Endothelial cell of umbilical vein (primary cell): ENCODE measurements at regions not wholly inside any gene's neighbourhood (a gene's known extent, or its start where the extent isn't known, plus 50 kb on each side); places are given as distances from the start of the nearest gene placed in this dataset.

Source experiments
- BruUV-seq: library from RNA; stranded (reverse); fragments of 400-500 nt; replicated peaks from 2 replicates; lab custom pipeline; 2021; lab: Mats Ljungman, UMichigan
- CTCF ChIA-PET: fragments of 300-600, 350-600 bp; sonication (Branson Sonifier 250); formaldehyde crosslinking; loops from one replicate; lab custom pipeline; 2021; ENCODE audit warnings: antibody characterized with exemption, inconsistent platforms; lab: Charles Lee
- POLR2A ChIA-PET: fragments of 300-600, 350-600 bp; sonication (Branson Sonifier 250); formaldehyde crosslinking; loops from one replicate; lab custom pipeline; 2021; ENCODE audit warnings: antibody characterized with exemption, inconsistent platforms; lab: Charles Lee
- DNase-seq: peaks from one replicate; pipeline ENCODE4 v3.0.0-alpha.2; 2011; ENCODE audit warnings: low read depth, low spot score
- FAIRE-seq: peaks from 2 replicates; lab custom pipeline; 2011; peaks lifted over from hg19 to GRCh38; lab: Jason Lieb, UNC
- H2AFZ ChIP-seq: 2 replicates; pipeline ENCODE4 v1.6.0; 2012; ENCODE audit warnings: low read depth, low read length, control low read depth, inconsistent platforms
- H3K27ac ChIP-seq: 2 replicates; pipeline ENCODE4 v1.5.1; 2011; ENCODE audit warnings: low read depth, mild to moderate bottlenecking, control low read depth, low read length, moderate library complexity; ENCODE audit not compliant: insufficient read depth
- H3K27me3 ChIP-seq, 2 experiments: 2 replicates each; pipeline versions ENCODE4 v1.6.0 to v1.6.1; 2011; ENCODE audit warnings: low read length in 2 of 2, mixed read lengths in 1 of 2; ENCODE audit not compliant: control insufficient read depth in 2 of 2, insufficient read depth in 2 of 2
- H3K36me3 ChIP-seq, 2 experiments: 2 replicates in 1 of 2; 3 replicates in 1 of 2; pipeline ENCODE4 v1.5.1; 2011; ENCODE audit warnings: low read length in 2 of 2, mild to moderate bottlenecking in 1 of 2, moderate library complexity in 1 of 2; ENCODE audit not compliant: control insufficient read depth in 2 of 2, insufficient read depth in 2 of 2; ENCODE audit errors: extremely low read depth in 1 of 2
- H3K4me1 ChIP-seq: 3 replicates; pipeline ENCODE4 v1.5.1; 2011; ENCODE audit warnings: mild to moderate bottlenecking, low read length; ENCODE audit not compliant: control insufficient read depth, insufficient read depth; ENCODE audit errors: extremely low read depth
- H3K4me2 ChIP-seq: 2 replicates; pipeline ENCODE4 v1.6.1; 2011; ENCODE audit warnings: low read length, control low read depth, mixed read lengths; ENCODE audit not compliant: insufficient read depth
- H3K4me3 ChIP-seq, 3 experiments: fragments of 200-600 bp in 1 of 3; sonication (generic), shearing (Covaris generic) in 1 of 3; replicated peaks in 1 of 3; 2 replicates each; pipeline ENCODE4 v1.5.1; 2011 to 2016; ENCODE audit warnings: control low read depth in 3 of 3, low read length in 3 of 3, mild to moderate bottlenecking in 2 of 3, inconsistent platforms in 1 of 3, low read depth in 1 of 3, moderate library complexity in 1 of 3; ENCODE audit not compliant: insufficient read depth in 1 of 3
- H3K79me2 ChIP-seq: 2 replicates; pipeline ENCODE4 v1.6.0; 2012; ENCODE audit warnings: low read length, inconsistent platforms; ENCODE audit not compliant: control insufficient read depth, insufficient read depth
- H3K9ac ChIP-seq: replicated peaks from 2 replicates; pipeline ENCODE3; 2011; ENCODE audit warnings: low read length, control low read depth; ENCODE audit not compliant: insufficient read depth; ENCODE audit errors: extremely low read depth
- H3K9me1 ChIP-seq: replicated peaks from 3 replicates; pipeline ENCODE4 v1.6.0; 2011; ENCODE audit warnings: mild to moderate bottlenecking, low read length; ENCODE audit not compliant: control insufficient read depth, insufficient read depth; ENCODE audit errors: extremely low read depth
- H3K9me3 ChIP-seq: replicated peaks from 2 replicates; pipeline ENCODE4 v1.5.1; 2012; ENCODE audit warnings: low read length, inconsistent platforms; ENCODE audit not compliant: control insufficient read depth, insufficient read depth
- H4K20me1 ChIP-seq: replicated peaks from 2 replicates; pipeline ENCODE3; 2011; ENCODE audit warnings: mild to moderate bottlenecking, low read length; ENCODE audit not compliant: control insufficient read depth, insufficient read depth; ENCODE audit errors: extremely low read depth
- CTCF ChIP-seq, 2 donors: IDR thresholded peaks; 1 replicate in 1 of 2; 2 replicates in 1 of 2; pipeline ENCODE4 v1.5.1; 2011; ENCODE audit warnings: low read length in 2 of 2, mild to moderate bottlenecking in 2 of 2, moderate library complexity in 2 of 2, control low read depth in 1 of 2, inconsistent platforms in 1 of 2, low read depth in 1 of 2; ENCODE audit not compliant: insufficient read depth in 1 of 2; ENCODE audit errors: extremely low read depth in 1 of 2
- FOS ChIP-seq: IDR thresholded peaks from 2 replicates; pipeline ENCODE4 v1.6.1; 2011; ENCODE audit warnings: mild to moderate bottlenecking, low read length, moderate library complexity, borderline replicate concordance; ENCODE audit not compliant: insufficient read depth
- JUN ChIP-seq: IDR thresholded peaks from 2 replicates; pipeline ENCODE4 v1.6.1; 2011; ENCODE audit warnings: borderline replicate concordance, low read depth; ENCODE audit not compliant: insufficient read length, insufficient read depth
- MAX ChIP-seq: IDR thresholded peaks from 2 replicates; pipeline ENCODE4 v1.6.1; 2011; ENCODE audit not compliant: insufficient read depth, insufficient read length
- MYC ChIP-seq: IDR thresholded peaks from one replicate; pipeline ENCODE4 v1.6.1; 2011; ENCODE audit warnings: mild to moderate bottlenecking, low read depth, low read length
- POLR2AphosphoS5 ChIP-seq: IDR thresholded peaks from 2 replicates; pipeline ENCODE4 v1.6.1; 2012; ENCODE audit warnings: low read depth, mild to moderate bottlenecking, control low read depth, low read length, moderate library complexity; ENCODE audit not compliant: insufficient read depth
- dilution Hi-C: fragments of 300-500 bp; cut with MboI; formaldehyde crosslinking; loops from one replicate; pipeline ENCODE4 v1.15.0; 2019; ENCODE audit warnings: low sequenced_read_pairs; ENCODE audit not compliant: extremely low pct_ligation_motif_present
- intact Hi-C: fragments of 100-400 bp; cut with micrococcal nuclease; formaldehyde crosslinking; loops from one replicate; pipeline ENCODE4 v1.10.0; 2022

- H4K20me1 ChIP-seq: no peaks in the 10 kb centered on the region
- H3K4me1 ChIP-seq: no peaks in the 10 kb centered on the region
- H3K9me1 ChIP-seq: no peaks in the 10 kb centered on the region
- CTCF ChIA-PET: interaction anchor here (1.1 kb wide), 1 partner anchor 52 kb away, joined by 3 read pairs; no protein-coding TSS in a partner anchor
- no peak for DNase-seq
- BruUV-seq: no TSS peak
- H3K27ac ChIP-seq: no peak overlapping the region
- H2AFZ ChIP-seq: no peak overlapping the region
- no peaks in the 10 kb centered on the region for H3K27me3 ChIP-seq
- intact Hi-C loops (no loop called here), dilution Hi-C loops (no loop called here)
- no peaks in the 10 kb centered on the region for H3K36me3 ChIP-seq
- no peak overlapping the region for H3K4me3 ChIP-seq
- POLR2A ChIA-PET: no interaction called here
- no peak overlapping the region for H3K4me2 ChIP-seq
- FAIRE-seq: no peak
- no peaks in the 10 kb centered on the region for H3K9me3 ChIP-seq
- no peaks in the 10 kb centered on the region for H3K79me2 ChIP-seq
- TF ChIP-seq MYC (no peak), POLR2AphosphoS5 (no peak), FOS (no peak), JUN (no peak)
- H3K9ac ChIP-seq: no peak overlapping the region
These were observed 110.5 kb downstream of the TOMM20 start for GRCh38 chr1:235018161-235018560.

- H3K4me1 ChIP-seq: peaks cover 1% of the 10 kb centered on the region
- ChIA-PET CTCF (no interaction called here), POLR2A (no interaction called here)
- H3K27me3 ChIP-seq: no peaks in the 10 kb centered on the region
- FAIRE-seq (no peak), DNase-seq (no peak)
- TF ChIP-seq CTCF (IDR thresholded peaks at IDR 0.05; ENCODE audit: extremely low read depth in 1 of 2, insufficient read depth in 1 of 2, low read depth in 1 of 2, low read length in 2 of 2) (no peak), MAX (no peak), POLR2AphosphoS5 (no peak)
- H3K27ac ChIP-seq: no peak overlapping the region
- no TSS peak for BruUV-seq
- no peaks in the 10 kb centered on the region for H3K9me3 ChIP-seq
- H3K4me3 ChIP-seq: no peak overlapping the region
- no peaks in the 10 kb centered on the region for H3K9me1 ChIP-seq
- H3K36me3 ChIP-seq: no peaks in the 10 kb centered on the region
- intact Hi-C loops: no loop called here
- H2AFZ ChIP-seq: no peak overlapping the region
- no peak overlapping the region for H3K9ac ChIP-seq
- no peaks in the 10 kb centered on the region for H3K79me2 ChIP-seq
- no peak overlapping the region for H3K4me2 ChIP-seq
- H4K20me1 ChIP-seq: no peaks in the 10 kb centered on the region
- dilution Hi-C loops: no loop called here
These were observed 110.9 kb downstream of the TOMM20 start for GRCh38 chr1:235017719-235018118.
